ENCODE measurements at regions not wholly inside any gene's neighbourhood (a gene's known extent, or its start where the extent isn't known, plus 50 kb on each side); places are given as distances from the start of the nearest gene placed in this dataset.

DNA sequence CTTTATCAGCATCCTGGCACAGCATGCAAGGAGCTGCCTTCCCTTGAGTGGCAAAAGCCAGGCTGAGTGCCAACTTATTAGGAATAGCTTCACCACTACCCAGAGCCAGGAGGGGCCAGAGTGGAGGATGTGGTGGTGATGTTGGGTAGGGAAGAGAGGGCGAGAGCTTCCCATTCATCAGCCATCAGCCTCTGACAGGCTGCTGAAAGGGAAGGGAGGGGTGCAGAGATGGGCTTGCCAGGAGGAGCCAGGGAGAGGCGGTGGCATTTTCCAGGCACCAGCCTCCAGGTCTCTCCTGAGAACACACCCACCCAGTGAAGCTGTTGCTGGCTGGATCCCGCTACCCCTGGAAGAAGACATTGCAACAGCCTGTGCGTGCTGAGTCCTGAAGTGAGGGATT lies 168.5 kb downstream of the ACTL8 start:
- peaks cover 5 to 10% (median 6%) of the 10 kb centered on the region in 3 donors for H3K27me3 Mint-ChIP-seq (ENCODE audit: low read depth in 3 of 3)
- Histone ChIP-seq H3K27ac (ENCODE audit: low read depth in 1 of 2, low read length in 2 of 2) (no peak overlapping the region), H3K4me1 (ENCODE audit: control insufficient read depth in 1 of 2, insufficient read depth in 2 of 2, low read length in 2 of 2) (no peaks in the 10 kb centered on the region), H3K9ac (ENCODE audit: insufficient read depth, low read length, poor library complexity, severe bottlenecking) (no peak overlapping the region), H3K9me3 (replicated peaks in 1 of 2; ENCODE audit: control insufficient read depth in 1 of 2, insufficient read depth in 1 of 2, low read length in 2 of 2) (no peaks in the 10 kb centered on the region), H3K4me2 (replicated peaks; ENCODE audit: extremely low read depth, low read length, poor library complexity, severe bottlenecking) (no peak overlapping the region), H4K20me1 (ENCODE audit: insufficient read depth, low read length) (no peaks in the 10 kb centered on the region), H3K27me3 (ENCODE audit: control insufficient read depth in 2 of 2, insufficient read depth in 2 of 2, low read length in 2 of 2) (no peaks in the 10 kb centered on the region), H3K36me3 (replicated peaks in 1 of 2; ENCODE audit: control insufficient read depth in 1 of 2, insufficient read depth in 2 of 2, low read length in 2 of 2) (no peaks in the 10 kb centered on the region), H3K4me3 (replicated peaks in 1 of 3; ENCODE audit: low read depth in 2 of 3, low read length in 3 of 3) (no peak overlapping the region), H2AFZ (ENCODE audit: insufficient read depth, low read depth, low read length, poor library complexity, severe bottlenecking) (no peak overlapping the region), H3K79me2 (ENCODE audit: insufficient read depth, low read length) (no peaks in the 10 kb centered on the region)
- TF ChIP-seq, protein P1, sequence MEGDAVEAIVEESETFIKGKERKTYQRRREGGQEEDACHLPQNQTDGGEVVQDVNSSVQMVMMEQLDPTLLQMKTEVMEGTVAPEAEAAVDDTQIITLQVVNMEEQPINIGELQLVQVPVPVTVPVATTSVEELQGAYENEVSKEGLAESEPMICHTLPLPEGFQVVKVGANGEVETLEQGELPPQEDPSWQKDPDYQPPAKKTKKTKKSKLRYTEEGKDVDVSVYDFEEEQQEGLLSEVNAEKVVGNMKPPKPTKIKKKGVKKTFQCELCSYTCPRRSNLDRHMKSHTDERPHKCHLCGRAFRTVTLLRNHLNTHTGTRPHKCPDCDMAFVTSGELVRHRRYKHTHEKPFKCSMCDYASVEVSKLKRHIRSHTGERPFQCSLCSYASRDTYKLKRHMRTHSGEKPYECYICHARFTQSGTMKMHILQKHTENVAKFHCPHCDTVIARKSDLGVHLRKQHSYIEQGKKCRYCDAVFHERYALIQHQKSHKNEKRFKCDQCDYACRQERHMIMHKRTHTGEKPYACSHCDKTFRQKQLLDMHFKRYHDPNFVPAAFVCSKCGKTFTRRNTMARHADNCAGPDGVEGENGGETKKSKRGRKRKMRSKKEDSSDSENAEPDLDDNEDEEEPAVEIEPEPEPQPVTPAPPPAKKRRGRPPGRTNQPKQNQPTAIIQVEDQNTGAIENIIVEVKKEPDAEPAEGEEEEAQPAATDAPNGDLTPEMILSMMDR (IDR thresholded peaks at IDR 0.05), result no peak
- 100% methylated on average over 1 of the region's 4 CpGs for WGBS (ENCODE audit: insufficient coverage)
- peak overlapping the region in 1 of 7 donors; percentile 23 for H3K27ac Mint-ChIP-seq
- no peaks in the 10 kb centered on the region for H3K36me3 Mint-ChIP-seq
- intact Hi-C loops (cut with micrococcal nuclease), result no loop called here
- no peak for DNase-seq
- H3K4me1 Mint-ChIP-seq, result no peaks in the 10 kb centered on the region
- no peak overlapping the region for H3K4me3 Mint-ChIP-seq
- no peaks in the 10 kb centered on the region for H3K9me3 Mint-ChIP-seq

GRCh38 chr1:17924578-17924977 lies 169.4 kb downstream of the ACTL8 start:
- DNase-seq, result no peak
- Histone ChIP-seq H3K9ac (ENCODE audit: insufficient read depth, low read length, poor library complexity, severe bottlenecking) (no peak overlapping the region), H3K4me3 (replicated peaks in 1 of 3; ENCODE audit: low read depth in 2 of 3, low read length in 3 of 3) (no peak overlapping the region), H4K20me1 (ENCODE audit: insufficient read depth, low read length) (no peaks in the 10 kb centered on the region), H3K4me2 (replicated peaks; ENCODE audit: extremely low read depth, low read length, poor library complexity, severe bottlenecking) (no peak overlapping the region), H3K4me1 (ENCODE audit: control insufficient read depth in 1 of 2, insufficient read depth in 2 of 2, low read length in 2 of 2) (no peaks in the 10 kb centered on the region), H3K27ac (ENCODE audit: low read depth in 1 of 2, low read length in 2 of 2) (no peak overlapping the region), H3K9me3 (replicated peaks in 1 of 2; ENCODE audit: control insufficient read depth in 1 of 2, insufficient read depth in 1 of 2, low read length in 2 of 2) (no peaks in the 10 kb centered on the region), H2AFZ (ENCODE audit: insufficient read depth, low read depth, low read length, poor library complexity, severe bottlenecking) (no peak overlapping the region), H3K79me2 (ENCODE audit: insufficient read depth, low read length) (no peaks in the 10 kb centered on the region), H3K36me3 (replicated peaks in 1 of 2; ENCODE audit: control insufficient read depth in 1 of 2, insufficient read depth in 2 of 2, low read length in 2 of 2) (no peaks in the 10 kb centered on the region), H3K27me3 (ENCODE audit: control insufficient read depth in 2 of 2, insufficient read depth in 2 of 2, low read length in 2 of 2) (no peaks in the 10 kb centered on the region)
- H3K27ac Mint-ChIP-seq, result no peak overlapping the region
- H3K36me3 Mint-ChIP-seq, result no peaks in the 10 kb centered on the region
- peaks cover 5 to 10% (median 5%) of the 10 kb centered on the region in 3 donors for H3K27me3 Mint-ChIP-seq (ENCODE audit: low read depth in 3 of 3)
- intact Hi-C loops (cut with micrococcal nuclease), result no loop called here
- no peaks in the 10 kb centered on the region for H3K4me1 Mint-ChIP-seq
- TF ChIP-seq, protein P1 (IDR thresholded peaks at IDR 0.05), result no peak
- no peaks in the 10 kb centered on the region for H3K9me3 Mint-ChIP-seq
- peak overlapping the region in 1 of 2 donors; percentile 24 for H3K4me3 Mint-ChIP-seq

All from CD14-positive monocyte (primary cell).